GM21717 (cell line): ENCODE measurements at regions not wholly inside any gene's neighbourhood (a gene's known extent, or its start where the extent isn't known, plus 50 kb on each side); places are given as distances from the start of the nearest gene placed in this dataset.
"Not testable (repeated sequence)": the region's sequence is repeated elsewhere in the genome, so short reads cannot be mapped to it uniquely, and the experiment has no call there.

ENCODE experiments used
- ATAC-seq: cut with Tn5 transposase; IDR thresholded peaks from one replicate; pipeline ENCODE4 v1.9.1; 2021; ENCODE audit warnings: mild to moderate bottlenecking, moderate library complexity; ENCODE audit not compliant: unreplicated experiment

DNA sequence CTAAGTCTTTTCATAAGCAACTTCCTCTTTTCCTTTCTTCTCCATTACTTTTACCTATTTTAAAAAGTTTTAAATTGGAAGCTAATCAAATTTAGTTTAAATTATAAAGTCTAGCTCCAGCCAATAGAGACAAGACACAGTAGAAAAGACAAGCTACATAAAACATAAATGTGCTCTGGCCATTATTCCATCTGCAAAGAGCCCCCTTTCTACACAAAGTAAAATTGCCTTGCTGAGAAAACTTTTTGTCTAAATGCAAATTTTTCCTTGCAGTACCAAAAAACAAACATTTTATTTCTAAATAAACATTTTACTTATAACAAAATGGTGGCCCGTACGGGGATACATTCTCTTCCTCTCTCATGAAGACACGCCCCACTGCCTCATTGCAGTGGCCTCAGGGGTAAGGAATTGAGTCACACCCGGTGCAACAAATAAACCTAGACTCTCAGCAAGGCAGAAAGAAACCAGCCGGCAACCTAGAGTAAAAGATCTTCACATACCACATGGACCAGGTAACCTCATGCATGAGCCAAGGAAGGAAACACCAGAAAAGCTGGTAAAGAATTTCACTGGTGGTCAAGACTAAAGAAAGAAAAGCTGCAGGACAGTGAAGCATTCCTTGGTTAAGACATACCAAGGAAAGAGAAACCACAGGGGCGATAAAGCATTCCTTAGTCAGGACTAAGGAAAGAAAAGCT, 71.6 kb upstream of the ZNF746 start:
- no peak for ATAC-seq

DNA sequence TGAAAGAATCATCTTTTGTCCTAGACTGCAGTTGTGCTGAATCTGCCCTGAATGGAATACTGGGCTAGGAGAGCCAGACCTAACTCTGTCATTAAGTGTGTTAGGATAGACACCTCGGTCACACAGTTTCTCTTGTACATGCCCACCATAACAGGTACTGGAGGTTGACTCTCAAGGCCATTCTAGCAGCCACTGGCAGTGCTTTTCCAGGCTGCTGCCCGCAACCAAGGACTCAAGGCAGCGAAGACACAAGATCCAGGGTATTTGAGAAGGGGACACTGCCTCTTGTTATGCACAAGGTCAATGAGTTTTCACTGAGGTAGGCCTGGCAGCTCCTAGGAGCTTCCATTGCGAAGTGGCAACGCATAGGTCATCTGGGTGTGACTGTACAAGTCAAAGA, 70.6 kb upstream of the ZNF746 start:
- ATAC-seq: no peak

DNA sequence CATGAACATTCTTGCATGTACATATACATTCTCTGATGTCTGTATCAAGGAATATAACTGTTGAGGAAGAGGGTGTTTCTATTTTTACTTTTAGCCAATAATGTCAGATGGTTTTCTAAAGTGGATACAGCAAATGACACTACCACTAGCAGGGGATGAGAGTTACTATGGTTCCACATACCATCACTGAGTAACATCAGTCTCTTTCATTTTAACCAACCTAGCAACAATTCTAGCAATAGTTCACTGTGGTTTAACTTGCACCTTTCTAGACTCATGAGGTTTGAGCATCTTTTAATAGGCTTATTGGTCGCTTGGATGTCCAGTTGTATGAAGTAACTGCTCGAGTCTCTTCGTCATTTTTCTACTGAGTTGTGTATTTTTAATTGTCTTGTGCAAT, 68.5 kb upstream of the ZNF746 start:
- no peak for ATAC-seq

DNA sequence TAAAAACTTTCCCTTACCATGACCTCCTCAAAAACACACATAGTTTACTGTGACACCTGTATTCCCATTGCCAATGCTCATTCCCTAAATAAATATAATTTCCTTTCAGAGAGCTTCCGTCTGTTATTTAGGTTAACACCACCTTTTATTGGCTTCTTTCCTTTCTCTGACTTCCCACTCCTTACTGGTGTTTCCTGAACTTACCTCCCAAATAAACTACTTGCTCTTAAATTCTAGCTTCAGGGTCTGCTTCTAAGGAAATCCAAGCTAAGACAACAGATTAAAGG, 67.4 kb upstream of the ZNF746 start:
- ATAC-seq: no peak

DNA sequence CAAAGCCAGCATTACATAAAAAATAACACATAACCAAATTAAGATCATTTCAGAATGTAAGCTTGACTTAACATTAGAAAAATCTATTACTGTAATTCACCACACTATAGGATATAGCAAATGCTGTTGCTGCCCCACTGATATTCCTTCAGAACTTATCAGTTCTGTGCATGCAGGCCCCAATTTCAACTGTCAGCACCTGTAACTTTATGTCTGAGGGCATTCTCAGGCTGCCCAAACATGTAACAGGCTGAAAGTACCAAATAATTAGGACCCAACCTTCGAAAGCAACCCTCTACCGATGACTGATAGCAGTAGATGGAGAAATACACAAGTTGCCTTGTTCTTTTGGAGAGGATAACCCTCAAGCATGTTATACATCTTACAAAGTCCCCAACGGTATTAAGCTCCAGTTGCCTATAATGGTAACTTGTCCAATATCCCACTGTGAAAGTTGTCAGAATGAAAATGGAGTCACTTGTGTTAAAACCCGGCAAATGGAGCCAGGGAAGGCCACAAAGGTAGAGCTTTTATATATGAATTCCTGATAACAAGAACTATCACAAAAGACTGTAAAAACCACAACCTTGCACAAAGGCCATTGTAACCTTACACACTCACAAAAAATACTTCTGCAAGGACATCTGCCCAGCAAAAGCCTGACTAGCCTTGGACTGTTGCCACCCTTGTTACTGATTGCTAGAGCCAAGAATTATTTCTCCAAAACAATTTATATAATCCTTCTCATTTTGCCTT, 66.9 kb upstream of the ZNF746 start:
- ATAC-seq: no peak

DNA sequence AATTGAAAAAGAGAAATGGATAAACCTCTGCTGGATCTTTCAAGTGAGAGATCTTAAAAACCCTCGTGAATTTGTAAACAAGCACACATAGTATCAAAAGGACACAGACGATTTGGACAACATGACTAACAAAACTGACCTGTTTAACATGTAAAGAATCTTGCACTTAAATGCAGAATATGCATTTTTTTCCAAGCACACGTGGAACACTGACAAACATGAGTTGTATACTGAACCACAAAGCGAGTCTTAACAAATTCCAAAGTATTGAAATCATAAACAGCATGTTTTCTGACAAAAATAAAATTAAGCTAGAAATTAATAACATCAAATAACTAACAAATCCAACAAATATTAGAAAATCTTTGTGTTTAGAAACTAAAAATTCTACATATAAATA, 65.0 kb upstream of the ZNF746 start:
- ATAC-seq: no peak

DNA sequence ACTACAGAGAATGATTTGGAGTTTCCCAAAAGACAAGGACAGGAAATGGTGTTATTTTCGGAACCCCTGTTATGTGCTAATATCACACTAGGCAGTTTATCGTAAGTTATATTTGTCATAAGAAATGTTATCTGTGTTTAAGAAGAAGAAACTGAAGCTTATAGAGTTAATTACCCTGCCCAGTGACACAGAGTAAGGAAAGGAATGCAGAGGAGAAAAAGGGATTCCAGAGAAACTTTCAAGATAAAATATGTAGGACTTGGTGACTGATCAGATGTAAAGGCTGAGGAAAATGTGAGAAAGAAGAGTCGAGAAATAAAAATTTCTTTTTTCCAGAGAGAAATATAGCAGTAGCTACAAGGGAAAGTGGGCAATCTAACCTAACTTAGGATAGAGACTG, 63.5 kb upstream of the ZNF746 start:
- ATAC-seq: no peak

DNA sequence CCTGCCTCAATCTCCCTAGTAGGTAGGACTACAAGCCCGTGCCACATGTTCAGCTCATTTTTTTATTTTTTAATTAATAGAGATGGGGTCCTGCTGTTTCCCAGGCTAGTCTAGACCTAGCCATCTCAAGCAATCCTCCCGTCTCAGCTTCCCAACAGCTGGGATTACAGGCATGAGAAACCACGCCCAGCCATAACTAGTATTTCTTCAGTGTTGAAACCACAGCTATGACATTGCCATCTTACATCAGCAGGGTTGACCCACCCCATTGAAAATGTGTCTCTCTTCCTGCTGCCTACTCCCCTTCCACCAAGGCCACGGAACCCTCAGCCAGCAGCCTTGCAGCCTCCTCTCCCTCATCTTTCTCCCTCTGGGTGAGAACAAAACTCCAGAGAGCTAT, 62.1 kb upstream of the ZNF746 start:
- no peak for ATAC-seq

DNA sequence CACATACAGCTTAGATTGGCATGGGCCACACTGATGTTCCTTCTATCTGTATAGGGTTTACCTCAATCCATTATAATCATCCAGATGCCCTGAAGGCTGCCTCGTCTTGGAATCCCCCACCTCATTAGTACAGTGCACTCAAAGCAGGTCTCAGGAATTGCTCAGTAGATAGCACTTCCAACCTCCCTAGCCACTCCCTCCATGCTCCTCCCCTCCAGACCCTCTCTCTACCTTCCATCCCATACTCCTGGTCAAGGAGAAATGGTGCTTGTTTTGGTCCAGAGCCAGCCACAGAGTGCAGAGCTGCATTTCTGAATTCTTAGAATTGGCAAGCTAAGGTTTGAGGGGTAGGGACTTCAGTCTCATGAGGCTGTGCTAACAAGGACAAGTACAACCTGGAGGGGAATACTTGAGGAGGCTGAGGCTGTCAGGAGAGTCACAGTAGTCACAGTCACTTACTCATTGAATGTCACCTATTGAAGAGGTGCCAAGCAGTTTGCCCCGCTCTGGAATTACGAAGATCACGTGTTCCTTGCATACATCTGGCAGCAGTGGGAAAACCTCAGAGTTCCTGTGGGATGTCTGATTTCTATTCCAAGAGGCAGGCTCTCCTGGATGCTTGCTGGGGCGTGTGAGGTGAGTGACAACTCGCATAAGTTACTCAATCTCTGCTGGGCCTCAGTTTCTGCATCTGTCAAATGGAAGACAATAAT, 60.7 kb upstream of the ZNF746 start:
- no peak for ATAC-seq

DNA sequence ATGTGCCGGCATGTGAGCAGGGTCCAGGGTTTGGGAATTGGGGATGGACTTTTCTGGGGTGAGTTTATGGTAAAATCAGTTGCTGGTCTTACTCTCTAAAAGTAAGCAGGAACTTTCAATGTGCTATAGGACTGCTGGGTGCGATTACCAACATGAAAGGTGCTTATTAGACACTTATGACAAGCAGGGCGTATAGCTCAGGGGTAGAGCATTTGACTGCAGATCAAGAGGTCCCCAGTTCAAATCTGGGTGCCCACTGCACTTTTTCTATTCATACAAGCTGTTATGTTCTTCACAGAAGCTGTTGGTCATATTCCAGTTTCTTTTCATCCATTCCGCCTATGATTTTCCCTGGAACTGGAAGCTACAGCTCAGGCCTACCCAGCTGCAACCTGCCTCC, 58.9 kb upstream of the ZNF746 start:
- not testable (repeated sequence) for ATAC-seq

DNA sequence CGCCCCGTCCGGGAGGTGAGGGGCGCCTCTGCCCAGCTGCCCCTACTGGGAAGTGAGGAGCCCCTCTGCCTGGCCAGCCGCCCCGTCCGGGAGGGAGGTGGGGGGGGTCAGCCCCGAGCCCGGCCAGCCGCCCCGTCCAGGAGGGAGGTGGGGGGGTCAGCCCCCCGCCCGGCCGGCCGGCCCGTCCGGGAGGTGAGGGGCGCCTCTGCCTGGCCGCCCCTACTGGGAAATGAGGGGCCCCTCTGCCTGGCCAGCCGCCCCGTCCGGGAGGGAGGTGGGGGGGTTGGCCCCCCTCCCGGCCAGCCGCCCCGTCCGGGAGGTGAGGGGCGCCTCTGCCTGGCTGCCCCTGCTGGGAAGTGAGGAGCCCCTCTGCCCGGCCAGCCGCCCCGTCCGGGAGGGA, 57.2 kb upstream of the ZNF746 start:
- not testable (repeated sequence) for ATAC-seq

DNA sequence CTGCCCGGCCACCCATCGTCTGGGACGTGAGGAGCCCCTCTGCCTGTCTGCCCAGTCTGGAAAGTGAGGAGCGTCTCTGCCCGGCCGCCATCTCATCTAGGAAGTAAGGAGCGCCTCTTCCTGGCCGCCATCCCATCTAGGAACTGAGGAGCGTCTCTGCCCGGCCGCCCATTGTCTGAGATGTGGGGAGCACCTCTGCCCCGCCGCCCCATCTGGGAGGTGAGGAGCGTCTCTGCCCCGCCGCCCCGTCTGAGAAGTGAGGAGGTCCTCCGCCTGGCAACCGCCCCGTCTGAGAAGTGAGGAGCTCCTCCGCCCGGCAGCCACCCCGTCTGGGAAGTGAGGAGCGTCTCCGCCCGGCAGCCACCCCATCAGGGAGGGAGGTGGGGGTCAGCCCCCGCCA, 56.4 kb upstream of the ZNF746 start:
- ATAC-seq: not testable (repeated sequence)

DNA sequence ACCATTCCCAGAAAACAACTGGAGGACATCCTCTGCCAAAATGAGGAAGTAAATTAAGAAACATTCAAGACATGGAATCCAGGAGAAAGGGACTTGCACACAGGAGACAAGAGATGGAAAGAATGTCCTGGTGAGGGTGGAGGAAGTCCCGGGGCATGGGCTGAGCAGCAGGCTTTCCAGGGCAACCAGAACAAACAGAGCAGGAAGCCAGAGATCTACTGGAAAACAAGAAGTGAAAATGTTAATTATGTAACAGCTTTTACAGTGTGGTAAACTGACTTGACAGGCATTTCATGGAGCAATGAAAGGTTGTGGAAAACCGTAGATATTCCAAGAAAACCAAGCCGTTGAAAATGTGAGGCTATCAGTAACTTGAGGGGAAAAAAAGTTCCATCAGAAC, 55.2 kb upstream of the ZNF746 start:
- no peak for ATAC-seq
